ENCODE measurements at regions not wholly inside any gene's neighbourhood (a gene's known extent, or its start where the extent isn't known, plus 50 kb on each side); places are given as distances from the start of the nearest gene placed in this dataset.

DNA sequence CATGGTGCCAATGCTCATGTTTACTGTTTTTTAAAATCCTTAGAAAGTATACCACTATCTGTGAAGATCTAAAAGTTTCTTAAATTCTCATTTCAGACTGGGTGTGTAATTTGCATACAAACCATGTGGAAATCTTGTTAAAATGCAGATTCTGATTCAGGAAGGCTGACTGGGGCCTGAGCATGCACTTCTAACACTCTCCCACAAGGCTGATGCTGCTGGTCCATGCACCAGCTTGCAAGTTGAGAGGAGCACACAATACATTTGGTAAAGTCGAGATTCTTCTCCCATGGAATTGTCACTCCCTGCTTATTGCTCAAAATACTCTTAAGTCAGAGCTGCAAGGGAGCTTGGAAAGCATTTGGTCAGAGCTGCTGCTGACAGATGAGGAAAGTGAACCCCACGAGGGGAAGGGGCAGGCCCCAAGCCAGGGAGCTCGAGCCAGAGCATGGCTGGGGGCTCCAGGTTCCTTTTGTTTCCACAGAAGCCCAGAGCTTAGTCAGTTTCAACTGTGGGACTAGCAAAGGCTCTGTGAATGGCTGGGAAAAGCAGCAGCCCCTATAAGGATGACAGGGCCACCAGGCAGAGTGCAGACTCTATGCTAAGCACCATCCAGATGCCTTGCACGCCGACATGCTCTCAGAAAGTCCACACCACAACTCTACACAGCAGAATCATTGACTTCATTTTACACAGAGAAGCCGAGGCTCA is 93.5 kb upstream of the HAND1 start:
- TF ChIP-seq, protein P1, sequence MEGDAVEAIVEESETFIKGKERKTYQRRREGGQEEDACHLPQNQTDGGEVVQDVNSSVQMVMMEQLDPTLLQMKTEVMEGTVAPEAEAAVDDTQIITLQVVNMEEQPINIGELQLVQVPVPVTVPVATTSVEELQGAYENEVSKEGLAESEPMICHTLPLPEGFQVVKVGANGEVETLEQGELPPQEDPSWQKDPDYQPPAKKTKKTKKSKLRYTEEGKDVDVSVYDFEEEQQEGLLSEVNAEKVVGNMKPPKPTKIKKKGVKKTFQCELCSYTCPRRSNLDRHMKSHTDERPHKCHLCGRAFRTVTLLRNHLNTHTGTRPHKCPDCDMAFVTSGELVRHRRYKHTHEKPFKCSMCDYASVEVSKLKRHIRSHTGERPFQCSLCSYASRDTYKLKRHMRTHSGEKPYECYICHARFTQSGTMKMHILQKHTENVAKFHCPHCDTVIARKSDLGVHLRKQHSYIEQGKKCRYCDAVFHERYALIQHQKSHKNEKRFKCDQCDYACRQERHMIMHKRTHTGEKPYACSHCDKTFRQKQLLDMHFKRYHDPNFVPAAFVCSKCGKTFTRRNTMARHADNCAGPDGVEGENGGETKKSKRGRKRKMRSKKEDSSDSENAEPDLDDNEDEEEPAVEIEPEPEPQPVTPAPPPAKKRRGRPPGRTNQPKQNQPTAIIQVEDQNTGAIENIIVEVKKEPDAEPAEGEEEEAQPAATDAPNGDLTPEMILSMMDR (IDR thresholded peaks at IDR 0.05): no peak
- TF ChIP-seq MAX (IDR thresholded peaks at IDR 0.05) (no peak), BCL3 (IDR thresholded peaks at IDR 0.05) (no peak), REST (IDR thresholded peaks at IDR 0.05) (no peak), E2F6 (IDR thresholded peaks at IDR 0.05; ENCODE audit: borderline replicate concordance, low read depth) (no peak)

Measured in A549 (cell line).